Activated CD4-positive, alpha-beta memory T cell treated with anti-CD3 and anti-CD28 coated beads, Interleukin-2, amount 10 ng/mL, durations not matched to agents 7 days and 5 days (primary cell): ENCODE measurements at regions not wholly inside any gene's neighbourhood (a gene's known extent, or its start where the extent isn't known, plus 50 kb on each side); places are given as distances from the start of the nearest gene placed in this dataset.
"Not testable (repeated sequence)": the region's sequence is repeated elsewhere in the genome, so short reads cannot be mapped to it uniquely, and the experiment has no call there.

Experiments
- CTCF ChIA-PET: fragments of 350-600 bp; sonication (Branson Sonifier 250); formaldehyde crosslinking; loops from one replicate; lab custom pipeline; 2021; ENCODE audit warnings: antibody characterized with exemption, inconsistent platforms; lab: Charles Lee
- POLR2A ChIA-PET: fragments of 350-600 bp; sonication (Branson Sonifier 250); formaldehyde crosslinking; loops from one replicate; lab custom pipeline; 2021; ENCODE audit warnings: antibody characterized with exemption; lab: Charles Lee
- DNase-seq: peaks from one replicate; pipeline ENCODE4 v3.0.0-alpha.2; 2020
- H3K27ac Mint-ChIP-seq: one replicate; pipeline ENCODE4 v1.8.0; 2021; ENCODE audit warnings: mild to moderate bottlenecking, mixed read lengths
- H3K27me3 Mint-ChIP-seq: one replicate; pipeline ENCODE4 v1.8.0; 2021; ENCODE audit warnings: mixed read lengths
- H3K36me3 Mint-ChIP-seq: one replicate; pipeline ENCODE4 v1.8.0; 2021; ENCODE audit warnings: low read depth, mixed read lengths
- H3K4me1 Mint-ChIP-seq: one replicate; pipeline ENCODE4 v1.8.0; 2021; ENCODE audit warnings: mixed read lengths
- H3K4me3 Mint-ChIP-seq: one replicate; pipeline ENCODE4 v1.8.0; 2021; ENCODE audit warnings: mild to moderate bottlenecking, mixed read lengths
- H3K9me3 Mint-ChIP-seq: one replicate; pipeline ENCODE4 v1.8.0; 2021; ENCODE audit warnings: mixed read lengths

- Mint-ChIP-seq H3K9me3 (no peaks in the 10 kb centered on the region), H3K27me3 (peaks cover 3% of the 10 kb centered on the region), H3K27ac (no peak overlapping the region), H3K36me3 (no peaks in the 10 kb centered on the region), H3K4me1 (peaks cover 16% of the 10 kb centered on the region), H3K4me3 (no peak overlapping the region)
- POLR2A ChIA-PET, result interaction anchor here (1.5 kb wide), 1 partner anchor 9 kb away, joined by 3 read pairs; no protein-coding TSS in a partner anchor
- DNase-seq, result no peak
- CTCF ChIA-PET, result interaction anchor here (0.8 to 1.3 kb wide), 3 partner anchors 9 to 17 kb away, joined by 3 to 4 read pairs (median 3); no protein-coding TSS in a partner anchor
These were observed 180.0 kb downstream of the CD47 start for GRCh38 chr3:107910713-107911259.

- H3K36me3 Mint-ChIP-seq, H3K27ac Mint-ChIP-seq, POLR2A ChIA-PET, H3K4me3 Mint-ChIP-seq, H3K27me3 Mint-ChIP-seq, H3K9me3 Mint-ChIP-seq, DNase-seq: not testable (repeated sequence)
- CTCF ChIA-PET, result interaction anchor here (1.3 kb wide), 1 partner anchor 18 kb away, joined by 3 read pairs; no protein-coding TSS in a partner anchor
- peaks cover 16% of the 10 kb centered on the region for H3K4me1 Mint-ChIP-seq
These were observed 181.2 kb downstream of the CD47 start for GRCh38 chr3:107909583-107909982.

- H3K4me1 Mint-ChIP-seq, result peaks cover 16% of the 10 kb centered on the region
- no peaks in the 10 kb centered on the region for H3K36me3 Mint-ChIP-seq
- no peaks in the 10 kb centered on the region for H3K9me3 Mint-ChIP-seq
- no peak overlapping the region for H3K27ac Mint-ChIP-seq
- ChIA-PET CTCF (no interaction called here), POLR2A (no interaction called here)
- H3K27me3 Mint-ChIP-seq, result peaks cover 3% of the 10 kb centered on the region
- DNase-seq, result no peak
- no peak overlapping the region for H3K4me3 Mint-ChIP-seq
These were observed 182.8 kb downstream of the CD47 start for GRCh38 chr3:107907996-107908395.

GRCh38 chr3:107904536-107905066 is 186.2 kb downstream of the CD47 start:
- ChIA-PET CTCF (interaction anchor here (1.3 to 1.8 kb wide), 2 partner anchors 23 kb away, joined by 4 to 5 read pairs; no protein-coding TSS in a partner anchor), POLR2A (no interaction called here)
- Mint-ChIP-seq H3K9me3 (no peaks in the 10 kb centered on the region), H3K4me1 (no peaks in the 10 kb centered on the region), H3K36me3 (no peaks in the 10 kb centered on the region), H3K4me3 (no peak overlapping the region), H3K27ac (no peak overlapping the region), H3K27me3 (peaks cover 17% of the 10 kb centered on the region)
- DNase-seq, result no peak

- H3K36me3 Mint-ChIP-seq, result no peaks in the 10 kb centered on the region
These were observed 190.7 kb downstream of the CD47 start for GRCh38 chr3:107899990-107900651.

GRCh38 chr3:107897471-107898061 is 193.3 kb downstream of the CD47 start:
- Mint-ChIP-seq H3K4me3 (no peak overlapping the region), H3K4me1 (peaks cover 2% of the 10 kb centered on the region), H3K27me3 (peaks cover 43% of the 10 kb centered on the region), H3K27ac (no peak overlapping the region), H3K36me3 (no peaks in the 10 kb centered on the region), H3K9me3 (no peaks in the 10 kb centered on the region)
- CTCF ChIA-PET, result no interaction called here
- POLR2A ChIA-PET, result no interaction called here
- no peak for DNase-seq

More at GRCh38 chr3:107899990-107900651, 190.7 kb downstream of the CD47 start:
- ChIA-PET POLR2A (no interaction called here), CTCF (no interaction called here)
- H3K9me3 Mint-ChIP-seq, result no peaks in the 10 kb centered on the region
- no peak overlapping the region for H3K4me3 Mint-ChIP-seq
- peaks cover 36% of the 10 kb centered on the region for H3K27me3 Mint-ChIP-seq
- H3K4me1 Mint-ChIP-seq, result peaks cover 2% of the 10 kb centered on the region
- no peak overlapping the region for H3K27ac Mint-ChIP-seq
- no peak for DNase-seq

- POLR2A ChIA-PET, result no interaction called here
- CTCF ChIA-PET, result no interaction called here
- H3K9me3 Mint-ChIP-seq, result no peaks in the 10 kb centered on the region
- H3K27ac Mint-ChIP-seq, result no peak overlapping the region
- peaks cover 36% of the 10 kb centered on the region for H3K27me3 Mint-ChIP-seq
- H3K4me1 Mint-ChIP-seq, result peaks cover 2% of the 10 kb centered on the region
- H3K36me3 Mint-ChIP-seq, result no peaks in the 10 kb centered on the region
- no peak overlapping the region for H3K4me3 Mint-ChIP-seq
- no peak for DNase-seq
These were observed 195.8 kb downstream of the CD47 start for GRCh38 chr3:107894998-107895397.

- no peaks in the 10 kb centered on the region for H3K36me3 Mint-ChIP-seq
- DNase-seq, result no peak
- no peak overlapping the region for H3K4me3 Mint-ChIP-seq
- H3K27me3 Mint-ChIP-seq, result peaks cover 31% of the 10 kb centered on the region
- peaks cover 2% of the 10 kb centered on the region for H3K4me1 Mint-ChIP-seq
- peaks cover 7% of the 10 kb centered on the region for H3K9me3 Mint-ChIP-seq
- ChIA-PET CTCF (no interaction called here), POLR2A (no interaction called here)
- no peak overlapping the region for H3K27ac Mint-ChIP-seq
These were observed 197.7 kb downstream of the CD47 start for GRCh38 chr3:107892955-107893624.

- no peaks in the 10 kb centered on the region for H3K4me1 Mint-ChIP-seq
- ChIA-PET POLR2A (no interaction called here), CTCF (interaction anchor here (0.8 kb wide), 1 partner anchor 14 kb away, joined by 3 read pairs; no protein-coding TSS in a partner anchor)
- no peaks in the 10 kb centered on the region for H3K36me3 Mint-ChIP-seq
- H3K27me3 Mint-ChIP-seq, result no peaks in the 10 kb centered on the region
- H3K27ac Mint-ChIP-seq, result no peak overlapping the region
- DNase-seq, result no peak
- peaks cover 7% of the 10 kb centered on the region for H3K9me3 Mint-ChIP-seq
- H3K4me3 Mint-ChIP-seq, result no peak overlapping the region
These were observed 205.9 kb downstream of the CD47 start for GRCh38 chr3:107884719-107885460.

- Mint-ChIP-seq H3K27me3 (no peaks in the 10 kb centered on the region), H3K4me1 (no peaks in the 10 kb centered on the region), H3K36me3 (no peaks in the 10 kb centered on the region), H3K4me3 (no peak overlapping the region), H3K9me3 (peaks cover under 1% of the 10 kb centered on the region), H3K27ac (no peak overlapping the region)
- POLR2A ChIA-PET, result no interaction called here
- CTCF ChIA-PET, result interaction anchor here (0.8 kb wide), 1 partner anchor 15 kb away, joined by 3 read pairs; no protein-coding TSS in a partner anchor
- no peak for DNase-seq
These were observed 206.8 kb downstream of the CD47 start for GRCh38 chr3:107884028-107884427.

- H3K9me3 Mint-ChIP-seq, result no peaks in the 10 kb centered on the region
- no peaks in the 10 kb centered on the region for H3K4me1 Mint-ChIP-seq
- POLR2A ChIA-PET, result no interaction called here
- no peak overlapping the region for H3K4me3 Mint-ChIP-seq
- H3K27ac Mint-ChIP-seq, result no peak overlapping the region
- no peak for DNase-seq
- no peaks in the 10 kb centered on the region for H3K27me3 Mint-ChIP-seq
- H3K36me3 Mint-ChIP-seq, result no peaks in the 10 kb centered on the region
- CTCF ChIA-PET, result no interaction called here
These were observed 207.9 kb downstream of the CD47 start for GRCh38 chr3:107882881-107883280.

- Mint-ChIP-seq H3K4me1 (no peaks in the 10 kb centered on the region), H3K27ac (no peak overlapping the region), H3K27me3 (no peaks in the 10 kb centered on the region), H3K4me3 (no peak overlapping the region), H3K9me3 (no peaks in the 10 kb centered on the region), H3K36me3 (no peaks in the 10 kb centered on the region)
- DNase-seq, result no peak
- ChIA-PET POLR2A (no interaction called here), CTCF (no interaction called here)
These were observed 208.6 kb downstream of the CD47 start for GRCh38 chr3:107882261-107882660.
